ENCODE measurements at regions not wholly inside any gene's neighbourhood (a gene's known extent, or its start where the extent isn't known, plus 50 kb on each side); places are given as distances from the start of the nearest gene placed in this dataset.
"Not testable (repeated sequence)": the region's sequence is repeated elsewhere in the genome, so short reads cannot be mapped to it uniquely, and the experiment has no call there.

DNA sequence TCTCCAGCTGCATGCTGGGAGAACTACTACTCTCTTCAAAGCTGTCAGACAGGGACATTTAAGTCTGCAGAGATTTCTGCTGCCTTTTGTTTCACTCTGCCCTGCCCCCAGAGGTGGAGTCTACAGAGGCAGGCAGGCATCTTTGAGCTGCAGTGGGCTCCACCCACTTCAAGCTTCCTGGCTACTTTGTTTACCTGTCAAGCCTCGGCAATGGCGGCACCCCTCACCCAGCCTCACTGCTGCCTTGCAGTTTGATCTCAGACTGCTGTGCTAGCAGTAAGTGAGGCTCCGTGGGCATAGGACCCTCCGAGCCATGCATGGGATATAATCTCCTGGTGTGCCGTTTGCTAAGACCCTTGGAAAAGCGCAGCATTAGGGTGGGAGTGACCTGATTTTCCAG, 61.7 kb downstream of the DMRTA1 start:
- ATAC-seq; intact Hi-C loops (cut with DNase I); DNase-seq (ENCODE audit: missing footprints): not testable (repeated sequence)

DNA sequence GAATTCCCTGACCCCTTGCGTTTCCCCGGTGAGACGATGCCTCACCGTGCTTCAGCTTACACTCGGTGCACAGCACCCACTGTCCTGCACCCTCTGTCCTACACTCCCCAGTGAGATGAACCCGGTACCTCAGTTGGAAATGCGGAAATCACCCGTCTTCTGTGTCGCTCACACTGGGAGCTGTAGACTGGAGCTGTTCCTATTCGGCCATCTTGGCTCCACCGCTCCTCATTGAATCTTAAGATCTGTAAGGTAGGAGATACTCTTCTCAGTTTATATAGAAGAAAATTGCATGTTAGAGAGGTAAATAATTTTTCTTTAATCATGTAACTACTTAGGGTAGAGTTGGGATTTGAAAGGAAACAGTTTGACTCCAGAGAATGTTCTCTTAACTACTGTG, 62.2 kb downstream of the DMRTA1 start:
- no peak for DNase-seq (ENCODE audit: missing footprints)
- intact Hi-C loops (cut with DNase I): no loop called here
- no peak for ATAC-seq

DNA sequence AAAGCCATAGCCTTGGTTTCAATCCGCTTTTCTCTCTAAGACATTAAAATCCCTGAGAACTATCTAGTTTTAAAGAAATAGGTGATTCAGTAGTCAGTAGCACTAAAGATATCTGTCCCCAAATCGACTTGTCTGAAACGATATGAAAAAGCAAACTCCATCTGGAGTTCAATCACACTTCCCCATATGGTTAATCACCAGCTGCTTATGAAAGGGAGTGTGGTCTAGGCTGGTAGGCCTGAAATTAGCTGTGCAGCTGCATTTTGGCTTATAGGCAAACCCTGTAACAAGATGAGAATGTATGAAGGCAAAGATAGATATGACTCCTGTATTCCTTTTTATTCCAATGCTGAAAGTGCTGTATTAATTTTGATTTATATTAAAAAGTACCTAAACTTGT, 65.9 kb downstream of the DMRTA1 start:
- intact Hi-C loops (cut with DNase I): no loop called here
- DNase-seq (ENCODE audit: missing footprints) (no peak), ATAC-seq (no peak)

DNA sequence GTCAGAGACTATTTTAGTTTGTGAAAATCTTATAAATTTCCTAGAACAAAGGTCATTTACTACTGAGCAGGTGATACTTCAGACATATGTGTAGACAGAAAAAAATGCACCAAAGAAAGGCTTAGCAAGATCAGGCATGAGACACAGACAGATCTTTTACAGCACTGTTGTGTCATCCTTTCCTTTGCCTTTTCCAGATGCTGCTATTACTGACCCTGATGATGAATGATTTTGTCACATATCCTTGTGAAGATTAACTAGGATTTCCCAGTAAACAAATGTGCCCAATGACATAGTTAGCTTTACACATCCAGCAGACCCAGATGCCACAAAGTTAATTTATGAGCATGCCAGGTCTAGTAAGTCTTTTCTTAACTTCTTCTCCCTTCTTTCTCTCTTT, 68.2 kb downstream of the DMRTA1 start:
- ATAC-seq (no peak), DNase-seq (ENCODE audit: missing footprints) (no peak)
- intact Hi-C loops (cut with DNase I): no loop called here

DNA sequence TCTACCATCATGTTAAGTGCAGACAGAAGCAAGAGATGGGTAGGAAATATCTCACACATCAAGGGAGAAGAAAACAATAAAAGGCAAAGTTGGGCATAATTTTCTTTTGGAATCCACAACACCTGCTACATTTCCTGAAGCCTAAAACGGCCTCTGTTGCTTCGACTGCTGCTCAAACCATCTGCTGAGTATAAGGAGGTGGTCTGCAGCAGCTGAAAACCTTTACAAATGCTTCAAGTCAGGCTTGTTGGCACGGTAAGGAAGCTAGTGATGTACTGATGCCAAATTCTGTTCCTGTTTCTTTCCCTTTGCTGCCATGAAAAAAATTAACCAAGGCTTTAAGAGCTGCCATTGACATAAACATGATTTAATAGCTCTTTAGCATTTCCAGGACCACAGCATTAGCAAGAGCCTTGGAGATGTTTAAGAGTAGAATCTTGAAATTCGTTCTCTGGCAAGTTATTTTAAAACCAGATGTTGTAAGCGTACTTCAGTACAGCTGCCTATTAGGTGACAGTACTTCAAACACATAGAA, 75.6 kb downstream of the DMRTA1 start:
- DNase-seq (ENCODE audit: missing footprints): no peak
- no peak for ATAC-seq
- intact Hi-C loops (cut with DNase I): no loop called here

DNA sequence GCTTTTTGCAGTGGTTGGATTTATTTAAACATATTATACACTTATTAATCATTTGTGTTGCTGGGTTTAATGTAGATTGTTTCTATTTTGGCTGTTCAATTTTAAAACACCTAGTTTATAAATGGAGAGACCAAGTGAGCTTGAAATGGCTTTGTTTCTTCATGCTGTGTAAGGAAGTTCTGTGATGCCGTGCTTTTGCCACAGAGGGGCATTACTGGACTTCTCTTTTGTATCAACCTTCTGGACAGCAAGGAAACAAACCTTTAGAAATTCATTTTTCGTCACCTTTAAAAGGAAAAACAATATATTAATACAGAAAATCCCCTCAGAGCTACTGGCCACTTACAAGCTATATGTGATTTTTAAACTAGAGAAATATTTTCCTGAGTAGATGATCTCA, 81.9 kb downstream of the DMRTA1 start:
- no peak for ATAC-seq
- DNase-seq (ENCODE audit: missing footprints): no peak
- intact Hi-C loops (cut with DNase I): no loop called here

DNA sequence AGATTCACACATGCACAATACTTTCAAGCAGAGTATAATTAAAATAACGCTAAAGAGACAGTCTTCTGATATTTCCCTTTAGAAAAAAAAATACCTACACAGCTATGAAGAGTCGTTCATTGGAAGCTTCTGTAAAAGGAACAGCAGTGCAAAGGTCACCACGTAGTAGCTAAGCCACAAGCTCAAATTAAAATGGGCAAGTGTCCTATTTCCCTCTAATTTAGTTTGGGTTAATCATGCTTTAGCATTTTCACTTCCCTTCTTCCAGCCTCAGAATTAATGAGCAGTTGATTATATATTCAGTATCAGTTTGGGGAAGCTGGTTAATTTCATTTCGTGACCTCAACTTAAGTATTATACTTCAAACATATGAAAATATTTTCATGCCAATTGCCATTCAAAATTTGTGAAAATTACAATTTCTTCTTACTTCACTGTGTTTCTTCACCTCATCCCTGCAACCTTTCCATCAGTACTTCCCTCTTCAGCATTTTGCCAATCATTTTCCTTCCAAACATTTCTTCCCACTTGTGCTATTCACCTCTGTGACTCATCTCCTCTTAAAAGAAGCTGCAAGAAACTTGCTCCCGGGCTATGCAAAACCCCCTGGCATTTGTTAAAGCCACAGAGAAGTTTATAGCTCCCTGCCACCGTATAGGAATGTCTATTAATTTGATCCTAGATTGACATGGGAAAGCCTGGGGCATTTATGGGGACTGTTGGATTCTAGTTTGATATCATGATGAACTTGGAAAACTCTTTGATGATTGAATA, 83.0 kb downstream of the DMRTA1 start:
- intact Hi-C loops (cut with DNase I): no loop called here
- no peak for ATAC-seq
- DNase-seq (ENCODE audit: missing footprints): no peak

DNA sequence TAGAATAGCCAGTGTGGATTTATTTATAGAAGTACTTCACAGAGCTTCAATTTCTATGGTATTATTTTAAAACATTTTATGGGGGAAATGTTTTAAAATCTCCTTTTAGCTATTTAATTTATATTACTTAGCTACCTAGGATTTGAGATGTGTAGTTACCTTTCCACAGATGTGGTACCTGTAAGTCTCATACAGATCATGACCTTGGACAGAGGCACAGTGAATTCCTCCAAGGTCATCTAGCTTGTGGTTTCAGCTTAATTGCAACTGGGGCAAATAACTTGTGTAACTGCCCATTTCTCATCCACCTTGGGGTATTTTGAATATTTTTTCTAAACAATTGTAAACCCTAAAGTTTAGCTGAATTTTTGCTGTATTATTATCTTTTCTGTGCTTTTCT, 89.2 kb downstream of the DMRTA1 start:
- ATAC-seq: no peak
- no peak for DNase-seq (ENCODE audit: missing footprints)
- intact Hi-C loops (cut with DNase I): no loop called here

DNA sequence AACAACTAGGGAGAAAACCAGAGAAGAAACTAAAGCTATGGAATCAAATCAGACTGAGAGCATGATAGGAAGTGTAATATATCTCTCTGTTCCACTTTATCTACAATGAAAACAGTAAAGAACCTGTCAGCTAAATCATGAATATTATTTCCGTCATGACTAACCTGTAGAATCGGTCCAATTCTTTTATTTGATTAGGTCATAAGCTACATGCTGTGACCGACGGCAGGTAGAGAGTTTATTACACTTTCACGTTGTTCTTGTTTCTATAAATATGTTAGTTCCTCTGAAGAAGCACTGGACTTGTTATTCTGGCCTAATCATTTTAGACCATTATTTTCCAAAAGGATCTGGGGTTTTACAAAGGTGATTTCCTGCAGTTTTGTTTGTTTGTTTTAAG, 91.1 kb downstream of the DMRTA1 start:
- intact Hi-C loops (cut with DNase I): no loop called here
- ATAC-seq: no peak

DNA sequence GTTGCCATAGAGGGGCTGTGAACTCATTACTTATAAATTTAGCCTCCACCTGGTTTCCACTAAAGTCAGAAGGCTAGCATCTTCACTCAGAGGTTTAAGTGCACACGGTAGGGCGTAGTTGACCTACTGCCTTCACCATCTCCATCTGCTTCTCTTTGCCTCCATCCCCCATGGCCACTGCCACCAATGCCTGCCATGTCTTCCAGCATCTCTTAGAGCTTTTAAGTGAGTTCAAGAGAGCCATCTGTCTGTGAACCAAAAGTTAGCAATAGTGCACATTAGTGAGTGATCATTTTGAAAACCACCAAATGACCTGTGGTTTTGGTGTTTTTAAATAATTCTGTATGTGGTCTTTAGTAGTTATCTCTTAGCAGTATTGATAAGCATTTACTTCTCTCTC, 102.0 kb downstream of the DMRTA1 start:
- ATAC-seq: no peak
- intact Hi-C loops (cut with DNase I): no loop called here

More for the DNA sequence above, 91.1 kb downstream of the DMRTA1 start:
- DNase-seq (ENCODE audit: missing footprints): no peak

DNA sequence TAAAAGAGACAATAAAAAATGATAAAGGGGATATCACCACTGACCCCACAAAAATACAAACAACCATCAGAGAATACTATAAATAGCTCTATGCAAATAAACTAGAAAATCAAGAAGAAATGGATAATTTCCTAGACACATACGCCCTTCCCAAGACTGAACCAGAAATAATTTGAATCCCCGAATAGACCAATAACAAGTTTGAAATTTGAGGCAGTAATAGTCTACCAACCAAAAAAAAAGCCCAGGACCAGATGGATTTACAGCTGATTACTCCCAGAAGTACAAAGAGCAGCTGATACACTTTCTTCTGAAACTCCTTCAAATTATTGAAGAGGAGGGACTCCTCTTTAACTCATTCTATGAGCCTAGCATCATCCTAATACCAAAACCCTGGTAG, 128.1 kb downstream of the DMRTA1 start:
- DNase-seq (ENCODE audit: missing footprints) (no peak), ATAC-seq (no peak)
- intact Hi-C loops (cut with DNase I): no loop called here

More for the DNA sequence above, 102.0 kb downstream of the DMRTA1 start:
- no peak for DNase-seq (ENCODE audit: missing footprints)

DNA sequence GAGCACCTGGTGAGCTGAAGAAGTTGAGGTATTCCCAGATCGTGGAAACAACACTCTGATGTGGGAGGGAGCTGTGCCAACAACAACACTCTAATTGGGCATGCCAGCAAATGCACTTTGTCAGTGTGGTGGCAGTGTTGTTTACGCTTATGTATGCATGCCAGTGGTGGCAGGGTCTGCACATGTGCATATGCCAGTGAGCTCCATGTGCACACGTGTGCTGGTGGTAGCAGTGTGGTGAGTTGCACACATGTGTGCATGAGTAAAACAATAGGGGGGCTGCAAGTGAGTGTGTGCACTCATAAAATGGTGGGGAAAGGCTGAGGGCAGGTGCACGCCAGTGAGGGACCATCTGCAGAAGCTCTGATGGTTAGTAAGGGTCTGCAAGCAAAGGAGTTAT, 134.2 kb downstream of the DMRTA1 start:
- intact Hi-C loops (cut with DNase I): no loop called here
- ATAC-seq (no peak), DNase-seq (ENCODE audit: missing footprints) (no peak)

DNA sequence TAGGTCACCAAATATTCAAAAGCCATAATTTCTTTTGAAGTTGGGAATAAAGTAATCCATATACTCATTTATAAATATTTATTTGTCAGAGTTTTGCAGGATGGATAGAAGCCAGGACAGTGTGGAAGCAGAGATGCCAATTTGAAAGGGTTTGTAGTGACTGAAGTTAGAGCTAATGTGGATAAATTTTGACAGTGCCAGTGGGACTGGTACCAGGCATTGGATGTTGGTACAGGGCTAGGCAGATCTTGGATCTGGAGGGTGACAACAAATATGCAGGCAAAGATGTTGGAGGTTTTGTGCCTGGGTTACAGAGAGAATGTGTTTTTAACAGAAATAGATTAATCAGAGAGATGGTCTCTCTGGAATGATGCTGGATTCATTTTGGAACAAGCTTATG, 135.6 kb downstream of the DMRTA1 start:
- ATAC-seq: no peak
- no peak for DNase-seq (ENCODE audit: missing footprints)
- intact Hi-C loops (cut with DNase I): no loop called here

DNA sequence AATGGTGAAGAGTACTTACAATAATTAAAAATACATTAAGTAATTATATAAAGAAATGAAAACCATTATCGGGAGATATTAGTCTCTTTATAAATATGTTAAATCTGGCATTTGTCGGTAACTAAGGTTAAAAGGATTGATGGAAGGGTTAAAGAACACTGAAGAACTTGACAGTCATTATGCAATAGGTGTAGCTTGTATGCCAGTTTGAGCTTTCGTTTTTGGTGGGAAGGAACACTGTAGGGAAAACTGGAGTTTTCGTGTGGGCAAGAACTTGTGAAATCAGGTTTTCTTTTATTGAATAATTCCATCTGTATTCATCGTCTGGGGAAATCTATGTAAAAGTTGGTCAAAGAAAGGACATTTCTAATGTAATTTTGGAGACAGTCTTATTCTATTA, 142.3 kb downstream of the DMRTA1 start:
- ATAC-seq: no peak

DNA sequence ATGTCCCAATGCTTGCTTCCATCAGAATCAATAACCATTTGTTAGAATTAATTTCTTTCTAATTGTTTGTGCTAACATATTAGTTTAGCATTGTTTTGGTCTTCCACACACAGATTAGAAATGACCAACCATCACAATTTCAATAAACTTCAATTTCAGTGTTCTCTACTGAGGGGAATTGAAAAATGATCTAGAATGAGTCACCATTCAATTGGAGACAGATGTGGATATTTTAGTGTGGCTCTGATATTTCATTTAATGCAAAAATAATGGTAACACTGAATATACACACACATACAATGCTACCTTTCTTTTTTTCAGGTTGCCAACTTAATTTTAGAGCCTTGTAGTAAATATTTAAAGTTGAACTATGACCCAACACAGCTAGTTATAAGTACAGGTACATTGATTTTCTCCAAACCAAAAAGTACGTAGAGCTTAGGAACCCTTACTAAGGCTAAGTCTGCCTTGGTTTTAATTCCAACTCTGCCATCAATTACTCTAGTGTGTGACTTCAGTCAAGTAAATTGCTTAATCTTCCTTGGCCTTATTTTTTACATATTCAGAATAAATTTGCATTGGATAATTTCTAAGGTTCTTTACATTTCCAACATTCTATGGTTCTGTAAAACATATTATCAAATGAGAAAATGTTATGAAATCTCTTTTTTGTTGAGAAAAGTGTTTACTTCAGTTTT, 143.9 kb downstream of the DMRTA1 start:
- intact Hi-C loops (cut with DNase I): no loop called here
- DNase-seq (ENCODE audit: missing footprints): no peak
- ATAC-seq: no peak

More for the DNA sequence above, 142.3 kb downstream of the DMRTA1 start:
- no peak for DNase-seq (ENCODE audit: missing footprints)
- intact Hi-C loops (cut with DNase I): no loop called here

DNA sequence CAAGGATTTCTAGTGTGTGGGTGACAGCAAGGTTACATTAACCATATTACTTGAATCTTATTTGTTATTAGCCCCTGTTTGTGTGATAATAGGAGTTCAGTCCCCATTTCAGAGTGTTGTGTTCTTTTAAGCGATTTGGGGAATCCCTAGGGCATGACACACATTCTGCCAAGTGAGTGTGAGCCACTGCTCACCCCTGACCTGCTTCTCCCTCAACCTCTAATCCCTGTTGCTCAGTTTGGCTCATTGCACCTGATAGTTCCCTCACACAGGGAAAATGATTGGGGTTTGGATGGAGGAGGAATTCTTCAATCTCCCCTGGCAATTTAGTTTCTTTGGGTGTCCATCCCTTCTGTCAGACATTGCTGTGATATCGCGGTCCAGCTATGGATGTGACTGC, 149.2 kb downstream of the DMRTA1 start:
- no peak for ATAC-seq
- intact Hi-C loops (cut with DNase I): no loop called here
- DNase-seq (ENCODE audit: missing footprints): no peak

DNA sequence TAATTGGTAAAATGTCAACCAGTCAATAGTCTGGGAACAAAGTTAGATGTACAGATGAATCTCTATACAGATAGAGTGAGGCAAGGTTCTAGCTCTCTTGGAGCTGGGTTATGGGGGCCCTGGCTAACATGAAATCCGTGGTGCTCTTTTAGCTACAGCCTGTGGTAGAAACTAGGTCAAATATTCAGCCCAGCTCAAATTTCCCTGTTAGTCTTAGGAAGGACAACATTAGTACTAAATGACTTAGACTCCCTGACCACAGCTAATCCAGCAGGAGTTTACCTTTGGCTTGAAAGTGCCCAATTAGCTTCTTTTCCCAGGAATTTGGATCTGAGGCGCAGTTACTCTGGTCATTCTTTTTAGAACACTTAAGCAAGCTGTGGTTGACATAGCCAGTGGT, 170.5 kb downstream of the DMRTA1 start:
- DNase-seq (ENCODE audit: missing footprints): no peak
- ATAC-seq: no peak
- intact Hi-C loops (cut with DNase I): no loop called here

DNA sequence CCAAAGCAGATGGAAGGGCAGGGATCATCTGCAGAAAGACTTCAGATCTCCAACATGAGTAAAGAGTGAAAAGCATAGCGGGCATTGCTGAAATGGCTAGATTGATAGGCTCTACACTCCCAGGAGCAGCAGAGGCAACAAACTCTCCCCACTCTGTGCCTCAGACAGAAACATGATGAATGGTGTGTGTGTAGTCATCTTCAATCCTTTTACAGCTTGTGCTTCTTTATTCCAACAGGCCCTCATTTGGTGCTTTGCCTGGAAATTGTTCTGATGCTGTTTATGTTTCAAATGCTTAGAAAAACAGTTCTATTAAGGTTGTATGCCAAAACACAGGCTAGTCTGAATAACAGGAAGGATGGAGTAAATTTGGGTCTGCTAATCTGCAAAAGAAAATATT, 176.2 kb downstream of the DMRTA1 start:
- no peak for ATAC-seq
- DNase-seq (ENCODE audit: missing footprints): no peak
- intact Hi-C loops (cut with DNase I): no loop called here

DNA sequence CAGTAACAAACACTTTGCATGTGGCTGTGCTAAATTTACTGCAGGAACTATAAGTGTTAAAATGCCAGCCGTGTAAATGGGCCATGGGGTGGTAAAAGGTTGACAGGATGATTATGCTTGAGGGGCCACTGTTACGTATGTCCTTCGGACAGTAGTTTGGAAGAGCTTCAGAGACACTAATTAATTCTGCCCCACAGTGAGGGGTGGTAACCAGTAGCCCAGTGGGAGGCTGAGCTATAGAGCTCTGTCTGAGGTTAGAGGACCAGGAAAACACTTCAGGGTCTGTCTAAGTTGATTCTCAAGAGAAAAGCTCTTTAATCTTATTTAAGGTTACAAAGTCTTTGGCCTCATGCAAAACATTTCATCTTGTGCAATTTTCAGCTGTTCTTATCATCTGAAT, 176.6 kb downstream of the DMRTA1 start:
- ATAC-seq: no peak
- intact Hi-C loops (cut with DNase I): no loop called here
- no peak for DNase-seq (ENCODE audit: missing footprints)

DNA sequence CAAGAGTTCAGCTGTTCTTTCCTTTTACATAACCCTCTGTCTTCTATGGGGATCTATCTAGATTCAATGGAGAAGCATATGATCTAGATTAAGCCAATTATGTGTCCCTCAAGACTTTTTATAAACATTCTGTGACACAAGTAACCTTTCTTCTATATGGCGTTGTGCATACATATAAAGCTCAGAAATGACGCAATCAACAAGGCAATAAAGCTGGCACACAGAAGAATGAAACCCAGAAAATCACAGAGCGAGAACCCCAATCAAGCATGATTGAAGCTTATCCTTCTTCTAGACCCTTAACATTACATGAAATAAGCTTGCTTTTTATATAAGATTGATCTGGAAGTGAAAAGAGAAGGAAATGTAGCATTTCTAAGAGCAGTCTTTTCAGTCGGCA, 178.9 kb downstream of the DMRTA1 start:
- ATAC-seq (no peak), DNase-seq (ENCODE audit: missing footprints) (no peak)
- intact Hi-C loops (cut with DNase I): no loop called here

Data from Right ventricle myocardium inferior (tissue), 1 donor.